RWPE2 (cell line): ENCODE measurements at regions not wholly inside any gene's neighbourhood (a gene's known extent, or its start where the extent isn't known, plus 50 kb on each side); places are given as distances from the start of the nearest gene placed in this dataset.
A peak's percentile ranks its signal among the peaks of the same experiment; 100 is the strongest.

Source experiments
- ATAC-seq: fragments of 200-7000 bp; cut with Tn5 transposase; 3 replicates; pipeline ENCODE4 v1.9.1; 2021; ENCODE audit warnings: low read depth
- DNase-seq: peaks from one replicate; pipeline ENCODE4 v3.0.0-alpha.2; 2020; ENCODE audit warnings: low spot score
- H3K27ac ChIP-seq: fragments of 450-650 bp; 2 replicates; pipeline ENCODE4 v1.5.1; 2017; ENCODE audit warnings: mild to moderate bottlenecking; ENCODE audit not compliant: poor library complexity, severe bottlenecking
- H3K27me3 ChIP-seq: fragments of 250-450 bp; sonication (Bioruptor Pico); 2 replicates; pipeline ENCODE4 v1.5.1; 2021; ENCODE audit warnings: mild to moderate bottlenecking, moderate library complexity; ENCODE audit not compliant: insufficient read depth, poor library complexity, severe bottlenecking
- H3K36me3 ChIP-seq: fragments of 250-450 bp; sonication (Bioruptor Pico); 2 replicates; pipeline ENCODE4 v1.5.1; 2020; ENCODE audit warnings: low read depth, mild to moderate bottlenecking, moderate library complexity
- H3K4me1 ChIP-seq: fragments of 250-450 bp; sonication (Bioruptor Pico); 2 replicates; pipeline ENCODE4 v1.5.1; 2021; ENCODE audit warnings: mild to moderate bottlenecking, moderate library complexity; ENCODE audit not compliant: insufficient read depth, poor library complexity, severe bottlenecking
- H3K4me3 ChIP-seq: fragments of 250-450 bp; sonication (Bioruptor Pico); 2 replicates; pipeline ENCODE4 v1.5.1; 2021; ENCODE audit warnings: mild to moderate bottlenecking, moderate library complexity; ENCODE audit not compliant: severe bottlenecking
- H3K9me3 ChIP-seq: fragments of 250-450 bp; sonication (Bioruptor Pico); 2 replicates; pipeline ENCODE4 v1.5.1; 2021; ENCODE audit warnings: mild to moderate bottlenecking, moderate library complexity; ENCODE audit not compliant: severe bottlenecking
- TF ChIP-seq, protein P1 (sequence below): fragments of 450-650 bp; IDR thresholded peaks from one replicate; pipeline ENCODE4 v1.5.1; 2017; ENCODE audit warnings: mild to moderate bottlenecking, moderate library complexity; ENCODE audit not compliant: poor library complexity, severe bottlenecking

DNA sequence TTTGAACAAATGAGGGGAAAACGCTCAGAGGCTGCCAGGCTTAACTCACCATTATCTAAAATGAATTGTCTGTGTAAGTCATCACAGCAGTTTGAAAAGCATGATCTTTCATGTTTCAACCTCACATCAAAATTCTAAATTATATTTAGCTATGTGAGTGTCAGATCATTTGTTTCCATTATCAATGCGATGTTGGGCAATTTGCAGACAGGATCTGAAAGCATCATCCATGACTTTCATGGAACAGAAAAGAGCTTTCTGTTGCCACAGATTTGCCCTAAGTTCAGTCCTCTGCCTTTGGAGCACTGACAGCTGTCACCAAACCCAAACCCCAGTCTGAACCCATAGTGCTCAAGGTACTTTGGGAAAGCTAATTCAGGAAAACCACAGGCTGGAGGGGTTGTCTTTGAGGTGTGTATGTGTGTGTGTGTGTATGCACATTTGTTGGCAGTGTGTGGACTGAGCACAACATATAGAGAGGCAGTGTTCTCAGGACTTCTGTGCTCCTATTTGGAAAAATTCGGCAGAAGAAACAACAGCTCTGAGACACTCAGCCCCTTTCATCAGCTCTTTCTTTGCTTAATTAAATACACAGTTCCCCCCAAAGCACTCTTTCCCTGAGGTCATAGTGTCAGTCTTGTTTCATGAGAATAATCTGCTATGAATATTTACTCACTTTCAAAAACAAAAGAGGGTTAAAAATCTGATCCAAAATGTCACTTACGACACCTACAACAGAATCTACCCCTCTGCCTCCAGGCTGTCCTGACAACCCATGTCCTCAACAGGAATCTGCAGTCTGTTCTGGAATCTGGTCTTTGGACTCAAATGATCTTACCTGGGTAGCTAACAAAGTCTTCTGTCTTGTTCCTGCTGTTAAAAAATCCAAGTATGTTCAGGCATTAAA, 188.5 kb upstream of the KLF14 start:
- TF ChIP-seq, protein P1, sequence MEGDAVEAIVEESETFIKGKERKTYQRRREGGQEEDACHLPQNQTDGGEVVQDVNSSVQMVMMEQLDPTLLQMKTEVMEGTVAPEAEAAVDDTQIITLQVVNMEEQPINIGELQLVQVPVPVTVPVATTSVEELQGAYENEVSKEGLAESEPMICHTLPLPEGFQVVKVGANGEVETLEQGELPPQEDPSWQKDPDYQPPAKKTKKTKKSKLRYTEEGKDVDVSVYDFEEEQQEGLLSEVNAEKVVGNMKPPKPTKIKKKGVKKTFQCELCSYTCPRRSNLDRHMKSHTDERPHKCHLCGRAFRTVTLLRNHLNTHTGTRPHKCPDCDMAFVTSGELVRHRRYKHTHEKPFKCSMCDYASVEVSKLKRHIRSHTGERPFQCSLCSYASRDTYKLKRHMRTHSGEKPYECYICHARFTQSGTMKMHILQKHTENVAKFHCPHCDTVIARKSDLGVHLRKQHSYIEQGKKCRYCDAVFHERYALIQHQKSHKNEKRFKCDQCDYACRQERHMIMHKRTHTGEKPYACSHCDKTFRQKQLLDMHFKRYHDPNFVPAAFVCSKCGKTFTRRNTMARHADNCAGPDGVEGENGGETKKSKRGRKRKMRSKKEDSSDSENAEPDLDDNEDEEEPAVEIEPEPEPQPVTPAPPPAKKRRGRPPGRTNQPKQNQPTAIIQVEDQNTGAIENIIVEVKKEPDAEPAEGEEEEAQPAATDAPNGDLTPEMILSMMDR, result no peak
- Histone ChIP-seq H3K27me3 (no peaks in the 10 kb centered on the region), H3K4me1 (peaks cover 21% of the 10 kb centered on the region), H3K9me3 (no peaks in the 10 kb centered on the region), H3K4me3 (no peak overlapping the region), H3K36me3 (peaks cover 11% of the 10 kb centered on the region), H3K27ac (peak overlapping the region; percentile 21)
- DNase-seq (no peak), ATAC-seq (no peak)

DNA sequence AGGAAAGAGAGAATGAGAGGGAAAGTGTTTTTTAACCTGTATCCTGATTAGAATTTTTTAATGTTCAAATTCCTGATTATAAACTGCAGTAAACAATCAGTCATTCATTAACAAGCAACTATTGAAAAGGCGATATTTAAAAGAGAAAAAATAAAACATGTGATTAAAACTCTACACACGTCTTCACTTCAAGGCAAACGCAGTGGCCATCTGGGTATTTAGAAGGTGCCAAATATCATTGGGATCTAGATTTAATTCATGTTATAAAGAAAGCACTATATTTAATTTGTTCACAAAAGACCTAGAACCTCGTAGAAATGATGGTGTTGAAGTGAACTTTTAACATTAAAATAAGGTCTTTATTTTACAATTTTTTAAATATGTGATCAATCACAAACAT, 189.4 kb upstream of the KLF14 start:
- Histone ChIP-seq H3K36me3 (peaks cover 11% of the 10 kb centered on the region), H3K9me3 (no peaks in the 10 kb centered on the region), H3K27me3 (no peaks in the 10 kb centered on the region), H3K27ac (peak overlapping the region; percentile 15), H3K4me1 (peaks cover 12% of the 10 kb centered on the region), H3K4me3 (no peak overlapping the region)
- TF ChIP-seq, protein P1, result no peak
- ATAC-seq, result no peak
- DNase-seq, result no peak

DNA sequence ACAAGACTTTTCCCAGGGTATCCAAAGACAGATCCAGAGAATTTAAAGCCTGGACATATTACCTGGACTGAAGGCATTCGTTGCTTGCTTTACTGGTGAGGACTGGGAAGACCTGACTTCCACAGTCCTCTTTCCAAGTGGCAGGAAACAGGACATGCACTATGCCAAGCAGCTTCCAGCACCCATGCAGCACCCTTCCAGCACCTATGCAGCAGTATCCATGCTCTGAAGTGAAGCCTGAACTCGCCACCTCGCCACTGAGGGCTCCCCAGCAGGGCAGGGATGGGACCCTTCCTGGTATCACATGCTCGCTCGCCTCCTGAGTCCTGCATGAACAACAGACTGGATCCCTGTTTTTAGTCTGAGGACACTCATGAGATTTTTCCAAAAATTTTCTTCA, 189.9 kb upstream of the KLF14 start:
- TF ChIP-seq, protein P1, result no peak
- H3K4me1 ChIP-seq, result peaks cover 7% of the 10 kb centered on the region
- peak overlapping the region; percentile 15 for H3K27ac ChIP-seq
- DNase-seq (no peak), ATAC-seq (peak; percentile 18; the same call in 1 of the 3 replicates)
- H3K27me3 ChIP-seq, result no peaks in the 10 kb centered on the region
- H3K9me3 ChIP-seq, result no peaks in the 10 kb centered on the region
- H3K4me3 ChIP-seq, result no peak overlapping the region
- peaks cover 11% of the 10 kb centered on the region for H3K36me3 ChIP-seq

DNA sequence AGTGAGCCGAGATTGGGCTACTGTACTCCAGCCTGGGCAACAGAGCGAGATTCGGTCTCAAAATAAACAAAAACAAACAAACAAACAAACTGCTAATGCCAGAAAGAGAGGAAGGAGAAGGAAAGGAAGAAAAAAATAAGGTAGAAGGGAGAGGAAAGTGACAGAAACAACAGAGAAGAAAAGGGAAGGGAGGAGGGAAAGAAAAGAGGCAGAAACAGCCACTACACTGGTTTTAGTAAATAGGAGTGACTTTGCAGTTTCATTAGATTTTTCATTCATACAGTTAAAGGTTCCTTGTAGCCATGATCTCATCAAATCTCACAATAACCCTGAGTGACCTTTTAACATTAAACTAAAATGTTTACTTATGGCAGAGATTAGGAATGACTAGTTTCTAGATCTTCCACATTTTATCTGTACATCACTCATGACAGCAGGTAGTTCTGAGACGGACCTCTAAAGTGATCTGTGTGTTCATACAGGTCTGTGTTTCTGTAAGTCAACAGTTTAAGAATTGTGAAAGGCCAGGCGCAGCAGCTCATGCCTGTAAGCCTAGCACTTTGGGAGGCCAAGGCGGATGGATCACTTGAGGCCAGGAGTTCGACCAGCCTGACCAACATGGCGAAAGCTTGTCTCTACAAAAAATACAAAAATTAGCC, 191.3 kb upstream of the KLF14 start:
- Histone ChIP-seq H3K27me3 (no peaks in the 10 kb centered on the region), H3K4me3 (no peak overlapping the region), H3K36me3 (peaks cover 15% of the 10 kb centered on the region), H3K4me1 (peaks cover 2% of the 10 kb centered on the region), H3K27ac (peak overlapping the region; percentile 26), H3K9me3 (no peaks in the 10 kb centered on the region)
- TF ChIP-seq, protein P1, result no peak
- no peak for ATAC-seq
- DNase-seq, result no peak
